ENCODE measurements at regions not wholly inside any gene's neighbourhood (a gene's known extent, or its start where the extent isn't known, plus 50 kb on each side); places are given as distances from the start of the nearest gene placed in this dataset.

- TF ChIP-seq EZH2 (IDR thresholded peaks at IDR 0.05; ENCODE audit: low read length, unreplicated experiment) = no peak
- TF ChIP-seq, protein P1, sequence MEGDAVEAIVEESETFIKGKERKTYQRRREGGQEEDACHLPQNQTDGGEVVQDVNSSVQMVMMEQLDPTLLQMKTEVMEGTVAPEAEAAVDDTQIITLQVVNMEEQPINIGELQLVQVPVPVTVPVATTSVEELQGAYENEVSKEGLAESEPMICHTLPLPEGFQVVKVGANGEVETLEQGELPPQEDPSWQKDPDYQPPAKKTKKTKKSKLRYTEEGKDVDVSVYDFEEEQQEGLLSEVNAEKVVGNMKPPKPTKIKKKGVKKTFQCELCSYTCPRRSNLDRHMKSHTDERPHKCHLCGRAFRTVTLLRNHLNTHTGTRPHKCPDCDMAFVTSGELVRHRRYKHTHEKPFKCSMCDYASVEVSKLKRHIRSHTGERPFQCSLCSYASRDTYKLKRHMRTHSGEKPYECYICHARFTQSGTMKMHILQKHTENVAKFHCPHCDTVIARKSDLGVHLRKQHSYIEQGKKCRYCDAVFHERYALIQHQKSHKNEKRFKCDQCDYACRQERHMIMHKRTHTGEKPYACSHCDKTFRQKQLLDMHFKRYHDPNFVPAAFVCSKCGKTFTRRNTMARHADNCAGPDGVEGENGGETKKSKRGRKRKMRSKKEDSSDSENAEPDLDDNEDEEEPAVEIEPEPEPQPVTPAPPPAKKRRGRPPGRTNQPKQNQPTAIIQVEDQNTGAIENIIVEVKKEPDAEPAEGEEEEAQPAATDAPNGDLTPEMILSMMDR (conservative IDR thresholded peaks at IDR 0.05; ENCODE audit: low read depth, low read length) = no peak
- no peak for TF ChIP-seq EZH2phosphoT487 (IDR thresholded peaks at IDR 0.05; ENCODE audit: borderline replicate concordance, low read length)
These were observed 164.6 kb downstream of the TFCP2L1 start for GRCh38 chr2:121120411-121120810.

Measured in PC-3 (cell line).